Endothelial cell of hepatic sinusoid (primary cell): ENCODE measurements at regions not wholly inside any gene's neighbourhood (a gene's known extent, or its start where the extent isn't known, plus 50 kb on each side); places are given as distances from the start of the nearest gene placed in this dataset.
"Not testable (repeated sequence)": the region's sequence is repeated elsewhere in the genome, so short reads cannot be mapped to it uniquely, and the experiment has no call there.

ENCODE experiments used
- in situ Hi-C: cut with HindIII; loops from 2 replicates; pipeline ENCODE4 v1.10.0; 2017; ENCODE audit warnings: low sequenced_read_pairs

GRCh38 chr7:46948716-46949115 lies 633.2 kb downstream of the TNS3 start:
- in situ Hi-C loops, result no loop called here

GRCh38 chr7:46945328-46945727 lies 636.6 kb downstream of the TNS3 start:
- in situ Hi-C loops, result no loop called here

- in situ Hi-C loops, result no loop called here
These were observed 637.9 kb downstream of the TNS3 start for GRCh38 chr7:46943996-46944395.

- in situ Hi-C loops, result no loop called here
These were observed 639.3 kb downstream of the TNS3 start for GRCh38 chr7:46942574-46942973.

- in situ Hi-C loops, result no loop called here
These were observed 641.7 kb downstream of the TNS3 start for GRCh38 chr7:46940178-46940577.

GRCh38 chr7:46939558-46939957 lies 642.4 kb downstream of the TNS3 start:
- in situ Hi-C loops, result no loop called here

GRCh38 chr7:46939089-46939488 lies 642.8 kb downstream of the TNS3 start:
- in situ Hi-C loops, result no loop called here

GRCh38 chr7:46937826-46938225 lies 644.1 kb downstream of the TNS3 start:
- in situ Hi-C loops, result no loop called here

- in situ Hi-C loops, result loop anchor here (5.0 kb wide), 1 partner anchor 82 kb away; no protein-coding TSS in a partner anchor
These were observed 647.6 kb downstream of the TNS3 start for GRCh38 chr7:46934198-46934825.

- in situ Hi-C loops, result loop anchor here (5.0 kb wide), 1 partner anchor 81 kb away; no protein-coding TSS in a partner anchor
These were observed 648.3 kb downstream of the TNS3 start for GRCh38 chr7:46933596-46933995.

GRCh38 chr7:46932676-46933424 lies 649.1 kb downstream of the TNS3 start:
- in situ Hi-C loops, result loop anchor here (5.0 kb wide), 1 partner anchor 81 kb away; no protein-coding TSS in a partner anchor

- in situ Hi-C loops, result loop anchor here (5.0 kb wide), 1 partner anchor 80 kb away; no protein-coding TSS in a partner anchor
These were observed 649.6 kb downstream of the TNS3 start for GRCh38 chr7:46932306-46932675.

GRCh38 chr7:46930366-46930765 lies 651.5 kb downstream of the TNS3 start:
- in situ Hi-C loops, result loop anchor here (5.0 kb wide), 1 partner anchor 78 kb away; no protein-coding TSS in a partner anchor

GRCh38 chr7:46929359-46929758 lies 652.6 kb downstream of the TNS3 start:
- in situ Hi-C loops, result no loop called here

GRCh38 chr7:46928719-46929118 lies 653.2 kb downstream of the TNS3 start:
- in situ Hi-C loops, result no loop called here

GRCh38 chr7:46927131-46927810 lies 654.6 kb downstream of the TNS3 start:
- in situ Hi-C loops, result no loop called here

GRCh38 chr7:46916581-46916980 lies 665.3 kb downstream of the TNS3 start:
- in situ Hi-C loops, result no loop called here

- in situ Hi-C loops, result no loop called here
These were observed 669.2 kb downstream of the TNS3 start for GRCh38 chr7:46912692-46913091.

- in situ Hi-C loops, result no loop called here
These were observed 672.3 kb downstream of the TNS3 start for GRCh38 chr7:46909601-46910051.

GRCh38 chr7:46908770-46909169 lies 673.1 kb downstream of the TNS3 start:
- in situ Hi-C loops, result no loop called here

GRCh38 chr7:46904523-46904922 lies 677.4 kb downstream of the TNS3 start:
- in situ Hi-C loops, result not testable (repeated sequence)

- in situ Hi-C loops, result no loop called here
These were observed 679.4 kb downstream of the TNS3 start for GRCh38 chr7:46902463-46902862.
